Dermis microvascular lymphatic vessel endothelial cell (primary cell): ENCODE measurements at regions not wholly inside any gene's neighbourhood (a gene's known extent, or its start where the extent isn't known, plus 50 kb on each side); places are given as distances from the start of the nearest gene placed in this dataset.

Experiments
- DNase-seq, 2 donors: peaks; one replicate each; pipeline versions ENCODE4 v3.0.0 to v3.0.0-alpha.2; 2010; ENCODE audit warnings: low read depth in 2 of 2

DNA sequence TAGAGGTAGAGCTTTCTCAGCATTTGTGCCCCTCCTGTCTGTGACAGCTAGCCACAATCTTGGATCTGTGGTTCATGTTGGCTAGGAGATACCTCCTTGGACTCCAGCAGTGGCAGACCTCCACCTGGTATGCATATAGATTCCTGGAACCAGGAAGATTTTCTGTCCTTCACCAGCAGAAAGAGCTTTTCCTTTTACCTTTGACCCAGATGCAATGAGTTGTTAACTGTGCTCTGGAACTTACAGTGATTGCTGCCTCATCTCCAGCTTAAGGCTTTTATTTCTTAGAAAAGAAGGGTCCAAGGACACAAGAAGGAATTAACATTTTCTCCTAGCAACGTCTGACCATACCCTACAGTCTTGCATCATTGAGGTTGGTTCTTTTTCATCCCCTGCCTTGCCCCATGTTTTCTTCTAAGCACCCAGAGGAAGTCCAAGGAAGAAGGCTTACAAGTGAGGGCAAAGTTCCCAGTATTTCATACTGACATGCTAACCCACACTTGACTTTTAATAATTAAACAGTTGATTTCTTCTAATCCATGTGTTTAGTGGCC, 217.1 kb upstream of the ARHGAP24 start:
- no peak for DNase-seq

DNA sequence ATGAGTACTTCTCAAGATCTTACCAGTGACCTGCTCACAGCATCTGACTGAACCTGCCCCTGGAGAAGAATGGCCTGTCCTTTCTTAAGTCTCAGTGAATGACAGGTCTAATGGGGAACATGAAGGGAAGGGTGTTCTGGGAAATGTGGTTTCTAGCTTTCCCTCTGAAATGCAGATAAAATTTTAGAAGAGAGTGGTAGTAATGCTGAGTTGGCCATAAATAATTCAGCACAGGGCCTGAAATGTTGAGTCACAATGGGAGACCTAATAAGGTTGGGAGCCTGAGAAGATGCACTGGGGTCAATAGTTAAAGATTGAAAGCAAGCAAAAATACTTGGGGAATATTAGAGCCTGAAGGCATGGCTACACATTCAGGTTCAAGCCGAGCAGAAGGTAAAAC, 214.9 kb upstream of the ARHGAP24 start:
- DNase-seq, result no peak

DNA sequence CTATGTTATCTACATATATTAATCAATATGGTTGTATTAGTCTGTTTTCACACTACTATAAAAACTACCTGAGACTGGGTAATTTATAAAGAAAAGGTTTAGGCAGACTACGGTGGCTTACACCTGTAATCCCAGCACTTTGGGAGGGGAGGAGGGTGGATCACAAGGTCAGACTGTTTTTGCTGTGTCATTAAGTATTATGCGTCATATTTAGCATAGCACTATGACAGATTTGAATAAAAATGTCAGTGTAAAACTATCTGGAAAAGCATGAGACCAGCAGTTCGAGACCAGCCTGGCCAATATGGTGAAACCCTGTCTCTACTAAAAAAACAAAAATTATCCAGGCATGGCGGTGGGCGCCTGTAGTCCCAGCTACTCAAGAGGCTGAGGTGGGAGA, 209.7 kb upstream of the ARHGAP24 start:
- DNase-seq, result no peak

DNA sequence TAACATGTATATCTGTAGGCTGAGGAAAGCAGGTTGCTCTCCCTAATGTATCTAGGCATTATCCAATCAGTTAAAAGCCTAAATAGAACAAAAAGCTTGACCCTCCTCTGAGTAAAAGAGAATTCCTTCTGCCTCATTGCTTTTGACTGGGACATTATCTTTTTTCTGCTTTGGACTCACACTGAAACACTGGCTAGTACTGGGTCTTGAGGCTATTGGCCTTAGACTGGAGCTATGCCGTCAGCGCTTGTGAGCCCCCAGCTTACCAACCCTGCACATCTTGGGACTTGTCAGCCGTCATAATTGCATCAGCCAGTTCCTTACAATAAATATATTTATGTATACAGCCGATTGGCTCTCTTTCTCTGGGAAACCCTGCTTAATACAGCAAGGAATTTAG, 206.8 kb upstream of the ARHGAP24 start:
- no peak for DNase-seq

DNA sequence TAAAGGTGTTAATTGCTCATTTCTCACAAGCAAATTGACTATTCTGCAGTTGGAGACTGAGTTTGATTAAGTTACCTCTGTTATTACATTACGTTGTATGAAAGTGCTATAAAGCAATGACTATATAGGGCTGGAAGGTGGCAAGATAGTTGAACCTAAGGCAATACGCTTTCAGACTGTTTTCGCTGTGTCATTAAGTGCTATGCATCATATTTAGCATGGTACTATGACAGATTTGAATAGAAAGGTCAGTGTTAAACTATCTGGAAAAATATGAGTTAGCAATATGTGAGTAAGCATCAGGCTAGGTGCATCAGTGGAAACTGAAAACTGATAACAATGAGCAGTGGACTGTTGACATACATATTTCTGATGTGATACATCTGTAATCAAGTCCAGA, 206.0 kb upstream of the ARHGAP24 start:
- no peak for DNase-seq

DNA sequence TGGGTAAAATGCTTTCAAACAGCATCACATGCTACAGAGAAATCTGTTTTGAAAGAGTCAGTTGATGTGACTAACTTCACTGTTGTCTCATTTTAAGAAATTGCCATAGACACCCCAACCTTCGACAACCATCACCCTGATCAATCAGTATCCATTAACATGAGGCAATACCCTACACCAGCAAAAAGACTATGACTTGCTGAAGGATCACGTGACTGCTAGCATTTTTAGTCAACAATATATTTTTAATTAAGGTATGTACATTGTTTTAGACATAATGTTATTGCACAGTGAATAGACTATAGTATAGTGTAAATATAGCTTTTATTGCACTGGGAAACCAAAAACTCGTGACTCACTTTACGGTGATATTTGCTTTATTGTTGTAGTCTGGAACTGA, 200.0 kb upstream of the ARHGAP24 start:
- DNase-seq, result no peak

DNA sequence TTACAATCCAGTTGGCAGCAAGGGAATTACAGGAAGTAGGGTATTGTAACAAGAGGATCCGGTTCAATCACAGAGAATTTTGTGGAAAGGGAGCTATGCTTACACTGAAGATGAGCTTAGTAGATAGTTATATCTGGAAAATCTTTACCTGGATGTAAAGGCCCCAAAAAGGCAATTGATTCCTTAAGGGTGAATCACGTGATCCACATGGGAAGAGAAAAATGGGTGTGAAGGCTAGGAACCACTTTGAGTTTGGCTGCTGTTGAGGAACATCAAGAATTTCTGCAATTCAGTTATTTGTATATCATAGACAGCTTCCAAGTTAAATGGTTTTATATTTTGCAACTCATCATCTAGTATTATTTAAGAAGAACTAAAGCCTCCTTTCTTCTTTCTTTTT, 194.0 kb upstream of the ARHGAP24 start:
- DNase-seq, result no peak

DNA sequence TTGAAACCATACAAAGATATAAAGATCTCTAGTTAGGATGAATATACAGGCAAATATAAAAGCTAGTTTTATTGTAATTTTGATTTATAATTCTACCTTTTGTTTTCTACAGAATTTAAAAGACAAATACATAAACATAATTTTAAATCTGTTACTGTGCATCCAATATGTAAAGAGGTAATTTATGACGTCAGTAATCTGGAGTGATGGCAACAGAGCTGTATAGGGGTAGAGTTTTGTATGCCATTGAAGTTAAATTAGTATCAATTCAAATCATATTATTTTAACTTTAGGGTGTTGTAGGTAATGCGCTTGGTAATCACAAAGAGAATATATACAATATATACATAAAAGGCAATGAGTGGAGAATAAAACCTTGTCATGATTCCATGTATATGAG, 183.7 kb upstream of the ARHGAP24 start:
- DNase-seq, result no peak

DNA sequence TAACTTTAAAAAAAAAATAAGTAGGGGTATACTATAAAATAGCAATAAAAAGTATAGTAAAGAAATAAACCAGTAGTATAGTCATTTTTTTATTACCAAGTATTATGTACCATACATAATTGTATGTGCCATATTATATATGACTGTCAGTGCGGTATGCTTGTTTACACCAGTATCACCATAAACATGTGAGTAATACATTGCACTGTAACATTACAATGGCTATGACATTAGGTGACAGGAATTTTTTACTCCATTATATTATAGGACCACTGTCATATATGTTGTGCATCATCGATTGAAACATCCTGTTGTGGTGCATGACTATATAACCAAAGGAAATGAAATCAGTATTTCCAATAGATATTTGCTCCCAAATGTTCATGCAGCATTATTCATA, 176.9 kb upstream of the ARHGAP24 start:
- DNase-seq, result no peak

DNA sequence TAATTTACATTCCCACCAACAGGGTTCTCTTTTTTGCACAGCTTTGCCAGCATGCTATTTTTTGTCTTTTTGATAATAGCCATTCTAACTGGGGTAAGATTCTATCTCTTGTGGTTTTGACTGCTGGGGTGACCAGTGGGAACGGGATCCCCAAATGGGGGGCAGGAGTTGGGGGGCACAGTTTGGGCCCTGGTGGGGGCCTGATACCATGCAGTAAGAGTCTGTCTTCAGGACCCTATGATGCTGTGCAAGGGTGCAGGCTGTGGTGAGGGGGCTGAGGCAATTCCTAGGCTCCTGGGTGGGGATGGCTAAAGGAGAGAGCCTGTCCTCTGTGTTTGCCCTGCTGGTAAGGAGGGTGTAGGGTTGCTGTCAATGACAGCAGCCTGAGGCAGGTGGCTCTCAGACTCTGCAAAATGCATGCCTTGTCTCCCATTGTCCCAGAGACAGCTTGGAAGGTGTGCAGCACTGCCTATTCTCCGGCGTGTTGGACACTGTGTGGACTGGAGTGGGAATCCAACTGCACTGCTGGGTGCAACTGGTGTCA, 172.7 kb upstream of the ARHGAP24 start:
- DNase-seq, result no peak

DNA sequence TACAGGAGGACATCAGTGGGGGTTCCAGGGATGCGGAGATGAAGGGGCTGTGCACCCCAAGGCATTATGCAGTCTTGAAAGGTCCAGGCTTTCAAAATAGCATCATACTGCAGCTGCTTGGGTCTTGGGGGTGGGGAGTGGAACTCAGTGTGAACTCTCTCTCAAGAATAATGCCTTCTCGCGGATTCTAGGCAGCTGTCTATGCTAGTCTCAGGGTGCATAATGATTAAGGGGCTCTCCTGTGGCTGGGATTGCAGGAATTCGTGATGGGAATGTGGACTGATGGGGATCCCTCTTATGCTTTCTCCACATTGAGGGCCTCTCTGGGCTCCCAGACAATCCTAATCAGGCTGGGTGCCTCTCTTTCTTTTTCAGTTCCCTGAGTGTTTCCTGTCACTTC, 172.2 kb upstream of the ARHGAP24 start:
- no peak for DNase-seq

DNA sequence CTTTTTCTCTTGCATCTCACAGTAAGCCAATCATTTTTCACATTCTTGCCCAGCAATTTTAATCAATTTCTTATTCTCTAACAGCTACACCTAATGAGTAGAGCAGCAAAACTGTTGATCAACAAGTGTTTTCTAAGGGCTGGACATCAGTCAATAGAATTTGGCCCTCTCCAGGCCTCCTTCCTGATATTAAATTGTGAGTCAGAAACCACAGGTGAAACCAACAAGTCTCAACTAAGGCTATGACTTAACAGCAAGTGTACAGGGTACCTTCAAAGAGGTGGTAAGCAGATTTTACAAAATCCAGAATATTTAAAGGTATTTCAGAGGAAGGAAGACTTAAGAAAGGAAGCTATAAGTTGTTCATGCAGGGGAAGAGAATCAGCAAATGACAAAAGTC, 156.5 kb upstream of the ARHGAP24 start:
- no peak for DNase-seq

DNA sequence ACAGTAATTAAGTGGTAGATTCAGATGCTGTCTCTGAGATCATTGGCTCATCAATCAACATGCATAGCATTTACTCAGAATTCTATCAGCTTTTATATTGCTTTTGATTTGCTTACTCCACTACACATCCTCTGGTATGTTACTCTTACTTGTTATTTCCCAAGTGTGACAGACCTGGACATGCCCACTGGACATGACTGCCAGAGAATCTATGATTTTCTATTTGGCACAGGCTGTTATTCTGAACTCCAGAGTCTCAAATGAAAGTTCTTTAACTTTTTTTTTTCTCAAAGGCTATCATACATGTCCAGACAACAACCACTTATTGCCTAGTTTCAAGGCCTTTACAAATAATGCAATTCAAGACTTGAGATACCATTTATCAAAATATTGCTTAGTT, 116.1 kb upstream of the ARHGAP24 start:
- DNase-seq, result no peak

DNA sequence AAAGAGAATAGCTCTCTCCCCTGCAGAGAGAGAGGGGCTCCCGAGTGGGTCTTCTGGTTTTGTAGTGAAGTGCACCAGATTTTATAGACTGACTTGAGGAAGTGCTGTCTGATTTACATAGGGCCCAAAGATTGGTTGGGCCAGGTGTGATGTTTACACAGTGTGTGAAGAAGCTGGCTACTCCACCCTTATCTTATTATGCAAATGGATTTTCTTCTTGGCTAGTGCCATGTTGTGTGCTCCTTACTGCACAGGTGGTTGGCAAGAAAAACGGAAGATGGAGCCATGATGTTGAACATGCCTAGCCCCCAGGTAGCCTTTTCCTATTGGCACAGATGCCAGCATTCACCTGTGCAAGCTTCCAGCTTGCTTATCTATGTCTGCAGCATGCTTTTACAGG, 112.4 kb upstream of the ARHGAP24 start:
- no peak for DNase-seq

DNA sequence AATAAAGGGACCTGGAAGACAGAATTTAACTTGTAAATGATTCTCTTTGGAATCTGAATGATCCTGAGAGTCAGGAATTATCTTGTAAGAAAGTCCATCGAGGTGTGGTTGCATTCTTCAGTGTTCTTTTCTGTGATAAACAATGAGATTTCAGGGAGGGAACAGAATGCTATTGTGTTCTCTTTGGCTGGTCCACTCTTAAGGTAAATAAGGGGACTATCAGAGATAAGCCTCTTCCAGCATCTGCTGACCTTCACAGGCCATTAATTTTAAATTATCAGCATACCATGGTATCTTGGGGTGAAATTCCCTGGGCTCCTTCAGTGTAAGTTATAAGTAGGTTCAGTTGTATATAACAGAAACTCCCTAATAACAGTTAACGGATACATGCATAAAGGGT, 107.1 kb upstream of the ARHGAP24 start:
- DNase-seq, result no peak

DNA sequence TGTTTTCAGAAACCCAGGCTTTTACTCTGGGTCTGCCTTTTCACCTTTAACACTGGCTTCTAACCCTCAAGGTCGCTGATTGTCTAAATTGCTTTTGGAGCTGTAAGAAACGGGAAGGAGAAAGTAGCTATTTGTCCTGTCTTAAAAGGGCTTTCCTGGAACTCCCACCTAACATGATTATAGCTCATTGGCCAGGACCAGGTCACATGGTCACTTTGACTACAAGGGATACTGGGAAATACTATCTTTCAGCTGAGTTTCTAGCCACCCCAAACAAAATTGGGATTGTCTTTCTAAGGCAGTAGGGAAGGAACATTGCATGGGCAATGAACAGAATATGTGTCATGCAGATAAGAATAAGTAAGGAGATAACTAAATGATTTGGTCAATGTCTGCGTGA, 106.7 kb upstream of the ARHGAP24 start:
- DNase-seq, result no peak

DNA sequence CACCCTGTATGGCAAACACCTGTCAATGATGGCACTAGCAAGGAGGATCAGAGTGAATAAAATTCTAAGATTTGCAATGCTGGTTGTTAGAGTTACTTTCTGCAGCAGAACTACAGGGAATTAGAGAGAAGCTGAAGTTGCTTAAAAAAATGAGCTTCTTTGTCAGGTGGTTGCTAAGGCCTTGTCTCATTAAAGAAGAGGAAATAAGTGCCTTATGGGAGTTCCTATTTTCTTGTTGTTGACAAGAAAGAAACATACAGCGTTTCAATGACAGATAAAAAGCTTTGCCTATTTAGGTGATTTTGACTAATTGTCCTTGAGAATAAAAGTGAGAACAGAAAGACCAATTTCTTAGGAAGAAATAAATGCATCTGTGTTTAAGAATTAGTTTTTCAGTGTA, 106.0 kb upstream of the ARHGAP24 start:
- no peak for DNase-seq

DNA sequence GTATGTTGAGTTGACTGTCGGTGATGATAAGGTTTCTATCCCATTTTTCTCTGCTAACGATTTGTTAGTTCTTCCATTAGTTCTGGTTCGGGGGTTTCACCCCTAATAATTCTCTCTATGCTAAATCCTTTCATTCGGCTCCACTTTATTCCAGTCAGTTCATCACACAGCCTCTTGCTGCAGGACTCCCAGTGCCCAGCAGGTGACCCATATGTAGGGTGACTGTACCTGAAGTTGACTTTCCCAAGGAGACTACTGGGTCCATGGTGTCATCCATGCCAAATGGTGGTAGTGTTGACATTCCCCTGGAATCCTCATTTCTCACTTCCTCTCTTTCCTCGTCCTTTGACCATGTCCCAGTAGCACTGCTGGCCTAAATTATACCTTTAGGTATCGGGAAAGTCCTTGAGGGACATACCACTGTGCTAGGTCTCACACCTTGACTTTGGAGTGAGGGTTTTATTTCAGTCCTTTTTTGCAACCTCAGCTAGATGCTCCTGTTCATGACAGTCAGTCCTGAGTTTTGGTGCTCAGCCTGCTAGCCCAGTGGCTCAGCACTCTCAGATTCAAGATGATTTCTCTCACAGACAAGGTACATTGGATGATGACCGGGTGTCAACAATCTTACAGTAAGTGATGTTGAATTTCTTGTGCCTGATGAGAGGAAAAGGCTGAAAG, 105.1 kb upstream of the ARHGAP24 start:
- no peak for DNase-seq

DNA sequence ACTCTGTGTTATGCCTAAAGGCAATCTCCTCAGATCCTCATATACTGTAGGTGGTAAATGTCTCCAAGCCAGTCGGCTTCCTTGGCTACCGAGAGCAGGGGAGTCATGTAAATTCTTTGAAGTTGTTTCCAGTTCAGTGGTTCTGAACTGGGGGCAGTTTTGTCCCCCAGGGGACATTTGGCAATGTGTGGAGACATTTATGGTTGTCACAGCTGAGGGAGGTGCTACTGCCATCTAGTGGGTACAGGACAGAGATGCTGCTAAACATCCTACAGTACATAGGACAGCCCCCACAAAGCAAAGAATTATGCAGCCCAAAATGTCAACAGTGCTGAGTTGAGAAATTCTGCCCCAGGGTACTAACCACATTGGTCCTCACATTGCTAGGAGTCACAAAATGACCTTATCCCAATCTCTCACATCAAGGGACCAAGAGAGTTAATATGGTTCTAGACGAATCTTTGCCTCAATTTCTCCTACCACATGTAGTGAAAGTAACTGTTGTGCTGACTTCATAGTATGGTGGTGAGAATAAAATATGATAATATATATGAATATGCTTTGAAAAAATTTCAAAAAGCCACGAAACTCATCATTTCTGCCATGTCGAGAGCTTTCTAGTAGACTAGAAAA, 104.4 kb upstream of the ARHGAP24 start:
- DNase-seq, result peak; percentile 20 to 45

DNA sequence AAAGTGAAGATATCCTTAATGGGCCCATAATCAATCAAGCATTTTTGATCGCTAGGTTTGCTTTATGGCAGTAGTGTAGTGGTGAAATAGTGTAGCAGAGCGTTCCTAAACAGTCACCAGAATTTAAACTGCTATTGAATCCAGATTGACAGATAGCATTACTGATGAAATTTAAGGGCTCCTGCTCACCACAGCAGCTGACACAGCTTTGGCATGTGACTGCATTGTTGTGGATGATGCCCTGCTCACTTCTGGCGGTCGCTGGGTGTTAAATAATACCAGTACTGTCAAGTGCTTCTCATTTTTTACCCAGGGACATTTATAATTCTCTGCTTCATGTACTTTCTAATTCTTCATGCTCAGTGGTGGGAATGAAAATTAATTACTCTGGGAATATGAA, 102.0 kb upstream of the ARHGAP24 start:
- no peak for DNase-seq

DNA sequence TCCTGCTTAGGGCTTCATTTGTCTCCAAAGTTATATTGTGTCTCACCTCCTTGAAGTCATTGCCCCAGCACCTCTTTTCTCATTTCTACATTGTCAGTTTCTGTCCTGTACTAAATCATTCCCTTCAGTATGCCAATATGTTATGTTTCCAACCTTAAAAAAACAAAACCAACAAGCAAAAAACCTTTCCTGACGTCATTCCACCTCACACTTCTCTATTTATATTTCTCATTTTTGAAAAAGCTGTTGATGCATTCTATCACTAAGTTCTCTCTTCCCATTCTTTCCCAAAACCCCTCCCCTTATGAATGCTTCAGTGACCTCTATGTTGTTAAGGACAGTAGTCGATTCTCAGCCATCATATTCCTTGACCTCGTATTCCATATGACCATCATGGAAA, 98.7 kb upstream of the ARHGAP24 start:
- no peak for DNase-seq

DNA sequence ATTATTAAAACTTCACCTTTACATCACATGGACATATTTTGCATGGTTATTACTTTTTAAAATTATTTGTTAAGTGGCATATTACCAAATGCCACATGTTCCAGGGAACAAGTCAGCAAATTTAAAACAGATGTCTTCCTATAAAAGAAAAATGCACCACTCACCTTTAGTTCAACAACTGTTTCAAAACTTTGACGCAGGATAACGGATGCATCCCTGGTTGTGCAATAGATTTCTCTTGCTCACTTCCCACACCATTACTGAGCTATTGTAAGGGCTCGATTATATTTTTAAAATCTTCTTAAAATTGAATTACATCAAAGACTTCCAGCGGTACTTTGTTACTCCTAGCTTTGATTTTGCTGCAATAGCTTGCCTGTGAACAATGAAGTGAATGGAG, 93.0 kb upstream of the ARHGAP24 start:
- no peak for DNase-seq

DNA sequence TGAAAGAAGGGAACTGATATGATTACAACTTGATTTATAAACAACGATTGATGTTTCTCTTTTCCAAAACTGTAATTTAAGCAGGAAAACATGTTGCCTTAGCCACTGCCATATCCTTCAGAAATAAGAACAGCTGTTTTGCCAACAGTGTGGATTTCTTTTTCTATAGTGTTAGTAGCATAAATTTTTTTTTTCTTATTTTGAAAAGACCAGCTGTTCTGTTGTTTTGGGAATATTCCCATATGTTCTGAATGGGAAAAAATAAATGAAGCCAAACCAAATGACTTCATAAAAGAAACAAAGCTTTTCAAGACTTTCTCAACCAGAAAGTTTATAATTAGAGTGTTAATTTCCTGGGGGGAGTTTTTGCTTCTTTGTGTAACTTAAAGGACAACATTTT, 83.9 kb upstream of the ARHGAP24 start:
- no peak for DNase-seq
